Fibroblast of skin of right biceps (primary cell): ENCODE measurements at regions not wholly inside any gene's neighbourhood (a gene's known extent, or its start where the extent isn't known, plus 50 kb on each side); places are given as distances from the start of the nearest gene placed in this dataset.

Experiments
- DNase-seq: peaks from one replicate; pipeline ENCODE4 v3.0.0-alpha.2; 2013

GRCh38 chr6:79296211-79296610 is 61.7 kb upstream of the HMGN3 start:
- DNase-seq = no peak
